Transverse colon (tissue), 4 donors: ENCODE measurements at regions not wholly inside any gene's neighbourhood (a gene's known extent, or its start where the extent isn't known, plus 50 kb on each side); places are given as distances from the start of the nearest gene placed in this dataset.

Source experiments
- DNase-seq: peaks from one replicate; pipeline ENCODE4 v3.0.0-alpha.2; 2019
- H3K27ac ChIP-seq, 4 donors: fragments of 200-600 bp; sonication (generic); 2 replicates each; pipeline ENCODE4 v1.5.1; 2016 to 2018; ENCODE audit warnings: inconsistent platforms in 4 of 4
- H3K27me3 ChIP-seq: fragments of 200-600 bp; sonication (generic); 2 replicates; pipeline ENCODE4 v1.5.1; 2017; ENCODE audit warnings: inconsistent platforms
- H3K36me3 ChIP-seq, 4 donors: fragments of 200-600 bp; sonication (generic); 2 replicates each; pipeline ENCODE4 v1.5.1; 2017 to 2019; ENCODE audit warnings: inconsistent platforms in 4 of 4
- H3K4me1 ChIP-seq, 4 donors: fragments of 200-600 bp; sonication (generic); 2 replicates each; pipeline ENCODE4 v1.5.1; 2017 to 2020; ENCODE audit warnings: inconsistent platforms in 4 of 4
- H3K4me3 ChIP-seq, 4 donors: fragments of 200-600 bp; sonication (generic); 1 replicate in 1 of 4; 2 replicates in 3 of 4; pipeline versions ENCODE4 v1.5.1 to v1.6.1; 2017 to 2019; ENCODE audit warnings: inconsistent platforms in 4 of 4
- H3K9me3 ChIP-seq, 2 donors: fragments of 200-600 bp; sonication (generic); 2 replicates each; pipeline ENCODE4 v1.5.1; 2017 to 2019; ENCODE audit warnings: inconsistent platforms in 2 of 2
- EP300 ChIP-seq: sonication (generic); formaldehyde crosslinking; IDR thresholded peaks from one replicate; pipeline ENCODE4 v1.6.1; 2017; ENCODE audit warnings: antibody characterized with exemption, low read depth
- POLR2A ChIP-seq: fragments of 450-650 bp; IDR thresholded peaks from one replicate; pipeline ENCODE4 v1.6.1; 2016; ENCODE audit warnings: antibody characterized with exemption, mild to moderate bottlenecking, moderate library complexity
- POLR2AphosphoS5 ChIP-seq, 3 donors: sonication (generic); formaldehyde crosslinking; IDR thresholded peaks; one replicate each; pipeline ENCODE4 v1.6.1; 2016; ENCODE audit warnings: antibody characterized with exemption in 3 of 3
- WGBS, 2 donors: methylation state at CpG; one replicate each; pipeline ENCODE4 v1.1.5; 2018; ENCODE audit warnings: low coverage in 1 of 2; 5-methylcytosine and 5-hydroxymethylcytosine counted together
- in situ Hi-C, 4 donors: fragments of 200-750 bp; cut with MboI; loops; one replicate each; pipeline versions ENCODE4 v1.15.0 to v1.15.1; 2017; ENCODE audit warnings: low sequenced_read_pairs in 3 of 4, low pct_ligation_motif_present in 1 of 4, low pct_unique_long_range_greater_than_20kb in 1 of 4
- intact Hi-C: fragments of 100-400 bp; cut with DNase I; formaldehyde crosslinking; loops from one replicate; pipeline ENCODE4 v1.15.1; 2023; ENCODE audit warnings: low total_unique reads
- TF ChIP-seq, protein P1 (sequence below), 5 experiments: fragments of 200-600 bp in 3 of 5; fragments of 450-650 bp in 2 of 5; sonication (generic) in 3 of 5; IDR thresholded peaks; 1 replicate in 2 of 5; 2 replicates in 3 of 5; pipeline ENCODE4 v1.5.1; 2016 to 2017; ENCODE audit warnings: antibody characterized with exemption in 5 of 5, inconsistent platforms in 3 of 5, mild to moderate bottlenecking in 2 of 5, moderate library complexity in 1 of 5

DNA sequence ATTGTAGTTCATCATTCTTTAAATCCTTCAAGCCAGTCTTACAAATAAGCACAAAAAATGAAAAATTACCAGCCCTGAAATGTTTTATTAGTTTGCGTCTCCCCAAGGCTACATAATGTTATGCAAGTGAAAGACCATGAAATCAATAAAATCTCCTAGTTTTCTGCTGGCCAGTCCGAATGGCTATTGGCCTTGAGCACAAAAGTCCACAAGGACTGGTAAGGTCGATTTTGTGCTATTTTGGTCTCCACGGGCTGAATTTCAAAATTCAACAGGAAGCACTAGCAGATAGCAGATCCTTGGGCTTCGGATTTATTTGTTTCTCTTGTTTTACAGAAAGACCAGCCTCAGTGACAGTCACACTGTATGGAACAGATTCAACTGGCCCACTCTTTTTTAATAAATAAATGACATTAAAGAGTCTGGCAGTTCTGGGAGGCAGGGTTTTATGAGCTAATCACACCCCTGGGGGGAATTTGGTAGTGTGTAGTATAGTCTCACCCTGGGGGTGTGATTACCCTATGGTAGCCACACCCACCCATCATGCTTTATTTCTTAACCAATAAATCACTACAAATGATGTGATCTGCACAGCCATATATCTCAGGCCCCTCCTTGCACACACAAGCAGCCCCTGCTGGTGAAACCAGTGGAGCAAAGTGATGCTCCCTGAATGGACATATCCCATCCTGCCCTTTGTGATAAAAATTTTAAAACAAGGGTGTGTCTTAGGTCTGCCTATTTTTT lies 51.1 kb upstream of the TMEM33 start:
- WGBS, 2 donors = 60 to 79% methylated on average over 2 to 5 of the region's 5 CpGs
- no peak for TF ChIP-seq POLR2AphosphoS5 (IDR thresholded peaks at IDR 0.05)
- TF ChIP-seq, protein P1, sequence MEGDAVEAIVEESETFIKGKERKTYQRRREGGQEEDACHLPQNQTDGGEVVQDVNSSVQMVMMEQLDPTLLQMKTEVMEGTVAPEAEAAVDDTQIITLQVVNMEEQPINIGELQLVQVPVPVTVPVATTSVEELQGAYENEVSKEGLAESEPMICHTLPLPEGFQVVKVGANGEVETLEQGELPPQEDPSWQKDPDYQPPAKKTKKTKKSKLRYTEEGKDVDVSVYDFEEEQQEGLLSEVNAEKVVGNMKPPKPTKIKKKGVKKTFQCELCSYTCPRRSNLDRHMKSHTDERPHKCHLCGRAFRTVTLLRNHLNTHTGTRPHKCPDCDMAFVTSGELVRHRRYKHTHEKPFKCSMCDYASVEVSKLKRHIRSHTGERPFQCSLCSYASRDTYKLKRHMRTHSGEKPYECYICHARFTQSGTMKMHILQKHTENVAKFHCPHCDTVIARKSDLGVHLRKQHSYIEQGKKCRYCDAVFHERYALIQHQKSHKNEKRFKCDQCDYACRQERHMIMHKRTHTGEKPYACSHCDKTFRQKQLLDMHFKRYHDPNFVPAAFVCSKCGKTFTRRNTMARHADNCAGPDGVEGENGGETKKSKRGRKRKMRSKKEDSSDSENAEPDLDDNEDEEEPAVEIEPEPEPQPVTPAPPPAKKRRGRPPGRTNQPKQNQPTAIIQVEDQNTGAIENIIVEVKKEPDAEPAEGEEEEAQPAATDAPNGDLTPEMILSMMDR (IDR thresholded peaks at IDR 0.05) = no peak
- TF ChIP-seq EP300 = no peak
- no peak for TF ChIP-seq POLR2A
- H3K27ac ChIP-seq = no peak overlapping the region
- in situ Hi-C loops = loop anchor here (5.0 to 25.0 kb wide), 3 partner anchors 192 to 599 kb away; no protein-coding TSS in a partner anchor
- H3K4me3 ChIP-seq = no peak overlapping the region
- intact Hi-C loops = no loop called here
- peaks cover 6 to 23% (median 19%) of the 10 kb centered on the region in 4 donors for H3K4me1 ChIP-seq
- no peaks in the 10 kb centered on the region for H3K9me3 ChIP-seq
- H3K27me3 ChIP-seq = peaks cover 79% of the 10 kb centered on the region
- no peaks in the 10 kb centered on the region for H3K36me3 ChIP-seq
- DNase-seq = no peak

DNA sequence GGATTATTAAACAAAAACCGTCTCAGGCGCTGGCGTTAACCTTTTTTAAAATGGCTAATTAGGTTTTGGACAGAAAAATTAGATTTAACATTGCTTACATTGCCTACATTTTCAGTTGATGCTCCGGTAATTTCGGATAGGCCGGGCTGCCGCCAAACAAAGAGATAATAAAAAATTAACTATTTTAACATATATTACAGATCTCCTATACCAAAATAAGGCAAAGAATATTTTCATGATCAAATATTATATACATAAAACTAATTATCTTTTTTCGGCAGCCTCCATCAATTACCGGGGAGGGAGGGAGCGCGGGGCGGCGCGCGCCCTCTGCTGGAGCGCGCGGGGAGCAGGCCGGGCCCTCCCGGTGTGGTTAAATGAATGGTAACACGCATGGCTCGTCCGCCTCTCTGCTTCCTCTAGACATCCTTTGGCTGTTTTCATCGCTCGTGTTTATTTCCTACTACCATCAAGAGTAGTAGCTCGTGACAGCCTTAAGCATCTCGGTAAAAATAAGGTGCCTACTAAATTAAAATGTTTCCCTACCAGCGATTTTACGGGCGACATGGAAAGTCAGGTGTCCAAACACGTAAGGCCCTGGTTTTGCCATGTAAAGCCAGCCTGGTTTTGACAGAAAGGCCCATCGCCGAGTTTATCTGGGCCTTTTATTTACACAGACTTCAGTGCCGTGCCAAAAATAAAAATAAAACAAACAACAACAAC lies 52.4 kb upstream of the TMEM33 start:
- WGBS, 2 donors = 12 to 16% methylated on average over 31 to 34 of the region's 34 CpGs
- in situ Hi-C loops (loop anchor here (5.0 to 25.0 kb wide), 3 partner anchors 190 to 598 kb away; no protein-coding TSS in a partner anchor), intact Hi-C loops (no loop called here)
- Histone ChIP-seq H3K4me3 (peak overlapping the region in 3 of 4 donors; percentile 6 to 46 (median 23)), H3K27ac (no peak overlapping the region), H3K27me3 (peaks cover 92% of the 10 kb centered on the region), H3K36me3 (no peaks in the 10 kb centered on the region), H3K9me3 (no peaks in the 10 kb centered on the region), H3K4me1 (peaks cover 6 to 23% (median 19%) of the 10 kb centered on the region in 4 donors)
- TF ChIP-seq, protein P1 (IDR thresholded peaks at IDR 0.05) = peak; percentile 68 to 95 (median 93)
- TF ChIP-seq POLR2A = no peak
- no peak for DNase-seq

DNA sequence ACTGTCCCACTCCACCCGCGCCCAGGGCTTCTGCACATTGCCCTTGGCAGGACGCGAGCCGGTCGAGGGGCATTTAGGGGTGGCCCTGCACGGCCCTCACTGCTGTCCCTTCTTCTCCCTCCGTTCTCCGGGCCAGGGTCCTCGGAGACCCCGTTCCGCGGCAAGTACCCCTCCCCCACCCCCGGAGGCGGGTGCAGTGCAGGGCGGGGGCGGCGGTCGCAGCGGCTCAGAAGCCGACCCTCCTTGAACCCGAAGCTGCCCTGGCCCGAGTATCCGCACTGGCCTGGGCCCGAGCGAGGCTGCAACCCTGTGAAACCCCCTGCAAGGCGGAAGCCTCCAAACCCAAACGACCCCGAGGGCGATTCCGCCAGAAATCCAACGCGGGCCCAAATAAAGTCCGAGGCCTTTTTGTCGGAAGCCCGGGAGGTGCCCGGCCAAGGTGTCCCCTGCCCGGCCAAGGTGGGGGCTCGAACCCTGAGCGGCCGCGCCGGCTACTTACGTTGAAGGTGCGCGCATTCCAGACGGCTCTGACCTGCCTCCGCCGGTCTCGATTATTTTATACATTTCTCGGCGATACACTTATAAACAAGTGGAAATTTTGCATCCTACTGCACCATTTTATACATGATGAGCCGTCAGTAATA lies 53.1 kb upstream of the TMEM33 start:
- TF ChIP-seq, protein P1 (IDR thresholded peaks at IDR 0.05) = no peak
- TF ChIP-seq POLR2AphosphoS5 (IDR thresholded peaks at IDR 0.05) (no peak), EP300 (no peak), POLR2A (no peak)
- Histone ChIP-seq H3K27me3 (peaks cover 93% of the 10 kb centered on the region), H3K4me3 (peak overlapping the region in 3 of 4 donors; percentile 6 to 46 (median 23)), H3K27ac (no peak overlapping the region), H3K9me3 (no peaks in the 10 kb centered on the region), H3K36me3 (no peaks in the 10 kb centered on the region), H3K4me1 (peaks cover 6 to 23% (median 19%) of the 10 kb centered on the region in 4 donors)
- in situ Hi-C loops = loop anchor here (5.0 to 25.0 kb wide), 3 partner anchors 190 to 597 kb away; no protein-coding TSS in a partner anchor
- WGBS, 2 donors = 19 to 27% methylated on average over 10 to 51 of the region's 53 CpGs
- no peak for DNase-seq
- intact Hi-C loops = no loop called here
